Brain microvascular endothelial cell (primary cell): ENCODE measurements at regions not wholly inside any gene's neighbourhood (a gene's known extent, or its start where the extent isn't known, plus 50 kb on each side); places are given as distances from the start of the nearest gene placed in this dataset.
A peak's percentile ranks its signal among the peaks of the same experiment; 100 is the strongest.
"Not testable (repeated sequence)": the region's sequence is repeated elsewhere in the genome, so short reads cannot be mapped to it uniquely, and the experiment has no call there.

Experiments used
- DNase-seq: peaks from one replicate; pipeline ENCODE4 v3.0.0-alpha.2; 2020
- H3K27ac ChIP-seq: fragments of 250-450 bp; sonication (Bioruptor Pico); 2 replicates; pipeline ENCODE4 v1.5.1; 2020; ENCODE audit warnings: mild to moderate bottlenecking, moderate library complexity
- H3K27me3 ChIP-seq: fragments of 250-450 bp; sonication (Bioruptor Pico); replicated peaks from 2 replicates; pipeline ENCODE4 v1.5.1; 2020; ENCODE audit warnings: mild to moderate bottlenecking
- H3K36me3 ChIP-seq: fragments of 250-450 bp; sonication (Bioruptor Pico); replicated peaks from 2 replicates; pipeline ENCODE4 v1.5.1; 2020; ENCODE audit warnings: mild to moderate bottlenecking
- H3K4me3 ChIP-seq: 2 replicates; pipeline ENCODE4 v1.5.1; 2011; ENCODE audit warnings: low read depth, mild to moderate bottlenecking, control low read depth, low read length, moderate library complexity
- in situ Hi-C: cut with HindIII; loops from 2 replicates; pipeline ENCODE4 v1.10.0; 2017; ENCODE audit warnings: low sequenced_read_pairs, low pct_ligation_motif_present
- TF ChIP-seq, protein P1 (sequence below): IDR thresholded peaks from 2 replicates; pipeline ENCODE4 v1.5.1; 2011; ENCODE audit warnings: low read depth, mild to moderate bottlenecking, moderate library complexity, low read length, control low read depth, inconsistent platforms; ENCODE audit errors: missing control alignments

DNA sequence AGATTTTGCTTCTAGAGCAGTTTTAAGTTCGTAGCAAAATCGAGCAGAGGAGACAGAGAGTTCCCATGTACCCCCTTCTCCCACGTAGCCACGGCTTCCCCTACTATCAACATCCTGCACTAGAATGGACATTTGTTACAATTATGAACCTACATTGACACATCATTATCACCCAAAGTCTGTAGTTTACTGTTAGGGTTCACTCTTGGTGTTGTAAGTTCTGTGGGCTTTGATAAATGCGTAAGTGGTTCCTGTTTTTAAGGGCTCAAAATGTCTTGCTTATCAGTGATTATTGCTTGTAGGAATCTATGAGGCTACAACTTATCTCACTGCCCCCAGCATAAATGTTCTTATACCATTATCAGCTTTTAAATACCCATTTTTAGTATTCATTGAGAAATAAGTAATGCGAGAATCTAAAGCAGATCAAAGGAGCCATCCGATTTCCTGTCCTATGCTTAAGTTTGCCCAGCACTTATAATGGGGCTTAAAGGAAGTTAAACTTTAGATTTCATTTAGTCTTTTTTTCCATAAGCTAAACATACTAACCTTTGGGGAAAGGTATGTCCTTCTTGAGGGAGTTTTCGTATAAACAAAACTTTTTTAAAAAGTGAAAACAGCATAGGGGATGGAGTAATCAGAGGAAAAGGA lies 118.7 kb downstream of the HAUS1 start:
- no peaks in the 10 kb centered on the region for H3K27me3 ChIP-seq
- no peak overlapping the region for H3K4me3 ChIP-seq
- no peak overlapping the region for H3K27ac ChIP-seq
- no peaks in the 10 kb centered on the region for H3K36me3 ChIP-seq
- DNase-seq, result no peak
- in situ Hi-C loops, result no loop called here
- TF ChIP-seq, protein P1, sequence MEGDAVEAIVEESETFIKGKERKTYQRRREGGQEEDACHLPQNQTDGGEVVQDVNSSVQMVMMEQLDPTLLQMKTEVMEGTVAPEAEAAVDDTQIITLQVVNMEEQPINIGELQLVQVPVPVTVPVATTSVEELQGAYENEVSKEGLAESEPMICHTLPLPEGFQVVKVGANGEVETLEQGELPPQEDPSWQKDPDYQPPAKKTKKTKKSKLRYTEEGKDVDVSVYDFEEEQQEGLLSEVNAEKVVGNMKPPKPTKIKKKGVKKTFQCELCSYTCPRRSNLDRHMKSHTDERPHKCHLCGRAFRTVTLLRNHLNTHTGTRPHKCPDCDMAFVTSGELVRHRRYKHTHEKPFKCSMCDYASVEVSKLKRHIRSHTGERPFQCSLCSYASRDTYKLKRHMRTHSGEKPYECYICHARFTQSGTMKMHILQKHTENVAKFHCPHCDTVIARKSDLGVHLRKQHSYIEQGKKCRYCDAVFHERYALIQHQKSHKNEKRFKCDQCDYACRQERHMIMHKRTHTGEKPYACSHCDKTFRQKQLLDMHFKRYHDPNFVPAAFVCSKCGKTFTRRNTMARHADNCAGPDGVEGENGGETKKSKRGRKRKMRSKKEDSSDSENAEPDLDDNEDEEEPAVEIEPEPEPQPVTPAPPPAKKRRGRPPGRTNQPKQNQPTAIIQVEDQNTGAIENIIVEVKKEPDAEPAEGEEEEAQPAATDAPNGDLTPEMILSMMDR, result no peak

DNA sequence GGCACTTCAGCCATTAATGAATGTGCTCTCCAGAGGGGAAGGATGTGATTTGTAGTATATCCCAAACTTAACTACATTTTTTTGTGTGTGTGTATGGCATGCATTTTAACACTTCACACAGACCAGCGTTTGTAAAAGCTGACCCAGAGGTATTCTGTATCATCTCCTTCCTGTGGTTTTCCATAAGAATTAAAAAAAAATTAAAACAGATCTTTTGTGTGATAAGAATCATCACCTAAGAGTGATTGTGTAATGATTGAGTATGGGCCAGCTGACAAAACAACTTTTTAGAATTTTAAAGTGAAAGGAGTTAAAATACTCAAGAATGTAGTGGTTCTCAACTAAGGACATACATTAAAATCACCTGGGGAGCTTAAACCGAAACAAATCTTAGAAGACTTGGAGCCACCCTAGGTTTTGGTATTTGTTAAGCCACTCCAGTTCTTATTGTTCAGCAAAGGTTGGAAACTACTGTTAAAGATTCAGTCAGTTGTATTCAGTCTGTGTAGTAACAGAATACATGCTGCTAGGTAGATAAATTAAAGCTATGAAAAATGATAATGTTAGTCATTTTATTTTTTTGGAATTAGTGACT lies 120.1 kb downstream of the HAUS1 start:
- H3K36me3 ChIP-seq, result no peaks in the 10 kb centered on the region
- no peak overlapping the region for H3K4me3 ChIP-seq
- H3K27ac ChIP-seq, result no peak overlapping the region
- H3K27me3 ChIP-seq, result no peaks in the 10 kb centered on the region
- in situ Hi-C loops, result no loop called here
- DNase-seq, result no peak
- TF ChIP-seq, protein P1, result no peak

DNA sequence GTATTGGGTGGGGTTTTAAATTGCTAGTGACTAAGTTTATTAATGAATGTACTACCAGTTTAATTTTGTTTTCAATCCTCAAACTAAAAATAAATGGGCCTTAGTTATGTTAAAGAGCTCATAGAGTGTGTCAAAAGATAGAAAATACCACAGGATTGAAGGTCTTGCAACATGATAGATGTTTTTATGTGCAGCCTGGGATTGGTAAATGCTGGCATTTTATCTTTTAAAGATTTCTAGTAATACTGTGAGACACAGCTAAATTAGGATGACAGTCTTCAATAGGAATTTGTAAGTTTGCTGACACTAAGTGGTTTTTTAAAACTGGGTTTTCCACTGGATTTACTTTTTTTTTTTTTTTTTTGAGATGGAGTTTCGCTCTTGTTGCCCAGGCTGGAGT lies 122.3 kb downstream of the HAUS1 start:
- in situ Hi-C loops, result no loop called here
- H3K27me3 ChIP-seq, result no peaks in the 10 kb centered on the region
- H3K36me3 ChIP-seq, result no peaks in the 10 kb centered on the region
- no peak overlapping the region for H3K4me3 ChIP-seq
- peak; percentile 17 for DNase-seq
- TF ChIP-seq, protein P1, result no peak
- no peak overlapping the region for H3K27ac ChIP-seq

DNA sequence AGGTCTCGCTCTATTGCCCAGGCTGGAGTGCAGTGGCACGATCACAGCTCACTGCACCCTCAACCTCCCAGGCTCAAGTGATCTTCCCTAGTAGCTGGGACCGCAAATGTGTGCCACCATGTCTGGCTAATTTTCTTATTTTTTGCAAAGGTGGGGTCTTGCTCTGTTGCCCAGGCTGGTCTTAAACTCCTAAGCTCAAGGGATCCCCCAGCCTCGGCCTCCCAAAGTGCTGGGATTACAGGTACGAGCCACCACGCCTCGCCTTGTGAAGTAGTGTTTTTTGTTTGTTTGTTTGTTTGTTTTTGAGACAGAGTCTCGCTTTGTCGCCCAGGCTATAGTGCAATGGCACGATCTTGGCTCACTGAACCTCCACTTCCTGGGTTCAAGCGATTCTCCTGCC lies 125.5 kb downstream of the HAUS1 start:
- H3K4me3 ChIP-seq, H3K27ac ChIP-seq, DNase-seq, in situ Hi-C loops, H3K27me3 ChIP-seq, H3K36me3 ChIP-seq: not testable (repeated sequence)

DNA sequence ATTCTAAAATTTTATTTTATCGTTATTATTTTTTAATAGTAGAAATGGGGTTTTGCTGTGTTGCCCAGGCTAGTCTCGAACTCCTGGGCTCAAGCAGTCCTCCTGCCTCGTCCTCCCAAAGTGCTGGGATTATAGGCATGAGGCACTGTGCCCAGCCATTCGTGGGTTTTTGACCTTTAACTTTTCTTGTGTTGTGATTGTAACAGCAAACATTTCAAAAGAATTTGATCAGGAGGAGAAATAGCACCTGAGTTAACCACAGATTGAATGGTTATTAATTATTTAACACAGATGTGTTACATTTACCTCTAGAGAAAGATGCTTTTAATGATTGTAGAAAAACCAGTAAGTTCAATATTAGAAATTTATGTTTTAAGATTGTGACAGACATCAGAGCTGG lies 132.0 kb downstream of the HAUS1 start:
- no peak overlapping the region for H3K4me3 ChIP-seq
- DNase-seq, result no peak
- no peaks in the 10 kb centered on the region for H3K27me3 ChIP-seq
- H3K27ac ChIP-seq, result no peak overlapping the region
- H3K36me3 ChIP-seq, result no peaks in the 10 kb centered on the region
- TF ChIP-seq, protein P1, result no peak
- in situ Hi-C loops, result no loop called here

DNA sequence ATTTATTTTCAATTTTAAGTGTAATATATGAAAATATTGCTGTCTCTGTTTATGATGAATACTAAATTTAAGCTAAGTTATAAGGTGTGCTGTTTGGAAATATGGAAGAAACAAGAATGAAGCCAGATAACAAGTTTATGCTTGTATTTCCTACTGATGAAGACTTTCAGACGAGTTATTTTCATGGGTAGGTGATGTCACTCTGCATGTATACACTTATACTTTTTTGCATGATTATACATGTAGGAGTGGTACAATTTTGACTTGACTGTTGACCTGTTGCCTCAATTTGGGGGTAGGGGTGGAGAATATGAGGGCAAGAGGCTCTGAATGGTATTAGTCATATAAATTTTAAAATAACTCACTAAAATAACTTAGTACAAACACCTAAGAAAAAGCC lies 133.7 kb downstream of the HAUS1 start:
- no peaks in the 10 kb centered on the region for H3K27me3 ChIP-seq
- TF ChIP-seq, protein P1, result no peak
- H3K27ac ChIP-seq, result no peak overlapping the region
- in situ Hi-C loops, result no loop called here
- no peak overlapping the region for H3K4me3 ChIP-seq
- DNase-seq, result no peak
- H3K36me3 ChIP-seq, result no peaks in the 10 kb centered on the region
